ENCODE measurements at regions not wholly inside any gene's neighbourhood (a gene's known extent, or its start where the extent isn't known, plus 50 kb on each side); places are given as distances from the start of the nearest gene placed in this dataset.

GRCh38 chr5:102130890-102131289 lies 165.2 kb downstream of the SLCO4C1 start:
- TF ChIP-seq CTCF (conservative IDR thresholded peaks at IDR 0.05; ENCODE audit: low read depth, low read length) = no peak
- no peak for TF ChIP-seq EZH2 (IDR thresholded peaks at IDR 0.05; ENCODE audit: borderline replicate concordance, low read depth, low read length, poor library complexity, severe bottlenecking)

Measured in A673 (cell line).